Keratinocyte (primary cell): ENCODE measurements at regions not wholly inside any gene's neighbourhood (a gene's known extent, or its start where the extent isn't known, plus 50 kb on each side); places are given as distances from the start of the nearest gene placed in this dataset.
A peak's percentile ranks its signal among the peaks of the same experiment; 100 is the strongest.

Source experiments
- DNase-seq: peaks from one replicate; pipeline ENCODE4 v3.0.0-alpha.2; 2011; ENCODE audit warnings: low read depth, missing footprints, low spot score
- FAIRE-seq: peaks from 2 replicates; lab custom pipeline; 2011; peaks lifted over from hg19 to GRCh38; lab: Jason Lieb, UNC
- H2AFZ ChIP-seq: 2 replicates; pipeline ENCODE4 v1.6.0; 2012; ENCODE audit warnings: low read length, control low read depth, inconsistent platforms; ENCODE audit not compliant: control insufficient read depth
- H3K27ac ChIP-seq: 2 replicates; pipeline ENCODE4 v1.5.1; 2011; ENCODE audit warnings: low read length; ENCODE audit not compliant: control insufficient read depth, insufficient read depth
- H3K27me3 ChIP-seq: 3 replicates; pipeline ENCODE4 v1.6.0; 2011; ENCODE audit warnings: low read length; ENCODE audit not compliant: control insufficient read depth, insufficient read depth; ENCODE audit errors: extremely low read depth
- H3K36me3 ChIP-seq, 2 experiments: 2 replicates in 1 of 2; 3 replicates in 1 of 2; pipeline ENCODE4 v1.5.1; 2011; ENCODE audit warnings: low read length in 2 of 2, mild to moderate bottlenecking in 1 of 2; ENCODE audit not compliant: control insufficient read depth in 2 of 2, insufficient read depth in 2 of 2; ENCODE audit errors: extremely low read depth in 1 of 2
- H3K4me1 ChIP-seq: 3 replicates; pipeline ENCODE4 v1.5.1; 2011; ENCODE audit warnings: low read length; ENCODE audit not compliant: control insufficient read depth, insufficient read depth; ENCODE audit errors: extremely low read depth
- H3K4me2 ChIP-seq: 3 replicates; pipeline ENCODE4 v1.6.0; 2011; ENCODE audit warnings: low read depth, low read length; ENCODE audit not compliant: control insufficient read depth, insufficient read depth; ENCODE audit errors: extremely low read depth
- H3K4me3 ChIP-seq, 3 experiments: fragments of 200-600 bp in 1 of 3; sonication (generic) in 1 of 3; 2 replicates in 2 of 3; 3 replicates in 1 of 3; pipeline ENCODE4 v1.5.1; 2011 to 2016; ENCODE audit warnings: low read length in 3 of 3, mild to moderate bottlenecking in 3 of 3, control low read depth in 2 of 3, inconsistent platforms in 1 of 3, low read depth in 1 of 3, mixed read lengths in 1 of 3, mixed run types in 1 of 3, moderate library complexity in 1 of 3; ENCODE audit not compliant: control insufficient read depth in 2 of 3, insufficient read depth in 2 of 3; ENCODE audit errors: extremely low read depth in 1 of 3
- H3K79me2 ChIP-seq: 2 replicates; pipeline ENCODE4 v1.6.0; 2012; ENCODE audit warnings: low read length; ENCODE audit not compliant: control insufficient read depth, insufficient read depth
- H3K9ac ChIP-seq: 3 replicates; pipeline ENCODE4 v1.6.0; 2011; ENCODE audit warnings: low read length; ENCODE audit not compliant: control insufficient read depth, insufficient read depth; ENCODE audit errors: extremely low read depth
- H3K9me1 ChIP-seq: 3 replicates; pipeline ENCODE4 v1.6.0; 2011; ENCODE audit warnings: low read length; ENCODE audit not compliant: control insufficient read depth, insufficient read depth; ENCODE audit errors: extremely low read depth
- H3K9me3 ChIP-seq: 2 replicates; pipeline ENCODE4 v1.5.1; 2012; ENCODE audit warnings: low read depth, low read length; ENCODE audit not compliant: control insufficient read depth
- H4K20me1 ChIP-seq: 3 replicates; pipeline ENCODE4 v1.6.0; 2011; ENCODE audit warnings: low read length; ENCODE audit not compliant: control insufficient read depth, insufficient read depth; ENCODE audit errors: extremely low read depth
- EZH2 ChIP-seq: IDR thresholded peaks from one replicate; pipeline ENCODE4 v1.6.1; 2012; ENCODE audit warnings: inconsistent platforms, mild to moderate bottlenecking, low read length, moderate library complexity
- dilution Hi-C: fragments of 300-500 bp; cut with MboI; formaldehyde crosslinking; loops from one replicate; pipeline ENCODE4 v1.7.0; 2020; ENCODE audit warnings: low sequenced_read_pairs; ENCODE audit not compliant: extremely low pct_ligation_motif_present
- TF ChIP-seq, protein P1 (sequence below), 3 experiments: IDR thresholded peaks in 1 of 3; conservative IDR thresholded peaks in 1 of 3; optimal IDR thresholded peaks in 1 of 3; 2 replicates in 2 of 3; 3 replicates in 1 of 3; pipeline versions ENCODE3 to v1.5.1; 2011; ENCODE audit warnings: low read length in 3 of 3, mild to moderate bottlenecking in 3 of 3, moderate library complexity in 2 of 3, control low read depth in 1 of 3, inconsistent platforms in 1 of 3; ENCODE audit not compliant: insufficient read depth in 2 of 3; ENCODE audit errors: extremely low read depth in 1 of 3

DNA sequence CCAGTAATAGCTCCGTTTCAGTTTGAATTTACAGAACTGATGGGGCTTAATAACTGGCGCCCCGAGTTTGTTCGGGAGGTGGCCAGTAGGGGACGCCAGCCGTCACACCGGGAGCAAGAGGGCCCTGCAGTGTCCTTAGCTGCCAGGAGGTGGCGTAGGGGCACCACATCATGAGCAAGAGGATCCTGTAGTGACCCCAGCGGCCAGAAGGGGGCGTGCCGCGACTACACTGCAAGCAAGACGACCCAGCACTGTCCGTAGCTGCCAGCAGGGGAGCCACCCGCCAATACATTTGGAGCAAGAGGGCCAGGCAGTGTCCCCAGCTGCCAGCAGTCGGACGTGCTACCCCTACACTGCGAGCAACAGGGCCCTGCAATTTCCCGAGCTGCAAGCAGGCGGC, 663.7 kb upstream of the B3GAT1 start:
- H4K20me1 ChIP-seq = no peaks in the 10 kb centered on the region
- no peak for TF ChIP-seq EZH2
- TF ChIP-seq, protein P1, sequence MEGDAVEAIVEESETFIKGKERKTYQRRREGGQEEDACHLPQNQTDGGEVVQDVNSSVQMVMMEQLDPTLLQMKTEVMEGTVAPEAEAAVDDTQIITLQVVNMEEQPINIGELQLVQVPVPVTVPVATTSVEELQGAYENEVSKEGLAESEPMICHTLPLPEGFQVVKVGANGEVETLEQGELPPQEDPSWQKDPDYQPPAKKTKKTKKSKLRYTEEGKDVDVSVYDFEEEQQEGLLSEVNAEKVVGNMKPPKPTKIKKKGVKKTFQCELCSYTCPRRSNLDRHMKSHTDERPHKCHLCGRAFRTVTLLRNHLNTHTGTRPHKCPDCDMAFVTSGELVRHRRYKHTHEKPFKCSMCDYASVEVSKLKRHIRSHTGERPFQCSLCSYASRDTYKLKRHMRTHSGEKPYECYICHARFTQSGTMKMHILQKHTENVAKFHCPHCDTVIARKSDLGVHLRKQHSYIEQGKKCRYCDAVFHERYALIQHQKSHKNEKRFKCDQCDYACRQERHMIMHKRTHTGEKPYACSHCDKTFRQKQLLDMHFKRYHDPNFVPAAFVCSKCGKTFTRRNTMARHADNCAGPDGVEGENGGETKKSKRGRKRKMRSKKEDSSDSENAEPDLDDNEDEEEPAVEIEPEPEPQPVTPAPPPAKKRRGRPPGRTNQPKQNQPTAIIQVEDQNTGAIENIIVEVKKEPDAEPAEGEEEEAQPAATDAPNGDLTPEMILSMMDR (optimal IDR thresholded peaks at IDR 0.05 in 1 of 3, IDR thresholded peaks at IDR 0.05 in 1 of 3, conservative IDR thresholded peaks at IDR 0.05 in 1 of 3; ENCODE audit: extremely low read depth in 1 of 3, insufficient read depth in 2 of 3, low read length in 3 of 3) = peak; percentile 44 to 76 (median 62)
- no peak overlapping the region for H3K4me3 ChIP-seq
- peak; percentile 5 for DNase-seq
- dilution Hi-C loops = no loop called here
- no peaks in the 10 kb centered on the region for H3K79me2 ChIP-seq
- H3K4me2 ChIP-seq = no peak overlapping the region
- H3K9me1 ChIP-seq = no peaks in the 10 kb centered on the region
- peaks cover 2% of the 10 kb centered on the region for H3K9me3 ChIP-seq
- no peak overlapping the region for H3K27ac ChIP-seq
- H2AFZ ChIP-seq = no peak overlapping the region
- no peaks in the 10 kb centered on the region for H3K27me3 ChIP-seq
- no peak for FAIRE-seq
- no peaks in the 10 kb centered on the region for H3K36me3 ChIP-seq
- no peak overlapping the region for H3K9ac ChIP-seq
- H3K4me1 ChIP-seq = no peaks in the 10 kb centered on the region

DNA sequence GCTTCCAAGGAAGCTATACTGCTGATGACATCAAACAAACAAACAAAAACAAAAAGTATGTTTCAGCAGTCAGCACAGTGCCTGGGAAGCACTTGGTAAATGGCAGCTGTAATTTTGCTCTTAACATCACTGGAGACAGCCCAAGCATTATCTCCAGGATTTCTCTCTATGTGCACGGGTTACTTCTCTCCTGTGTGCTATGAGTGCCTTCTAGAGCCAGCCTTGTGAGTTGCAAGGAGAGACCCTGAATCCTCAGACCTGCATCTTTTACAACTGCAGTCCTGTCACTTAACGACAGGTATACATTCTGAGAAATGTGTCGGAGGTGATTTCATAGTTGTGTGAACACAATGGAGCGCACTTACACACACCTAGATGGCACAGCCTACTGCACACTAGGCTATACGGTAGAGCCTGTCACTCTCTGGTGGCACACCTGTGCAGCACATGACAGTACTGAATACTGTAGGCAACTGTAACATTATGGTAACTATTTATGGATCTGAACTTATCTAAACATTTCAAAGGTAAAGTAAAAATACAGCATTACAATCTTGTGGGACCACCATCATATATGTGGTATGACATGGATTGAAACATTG, 662.5 kb upstream of the B3GAT1 start:
- H3K4me2 ChIP-seq = no peak overlapping the region
- dilution Hi-C loops = no loop called here
- FAIRE-seq (no peak), DNase-seq (no peak)
- no peaks in the 10 kb centered on the region for H3K27me3 ChIP-seq
- H3K4me1 ChIP-seq = no peaks in the 10 kb centered on the region
- no peak overlapping the region for H3K27ac ChIP-seq
- no peaks in the 10 kb centered on the region for H4K20me1 ChIP-seq
- H3K36me3 ChIP-seq = no peaks in the 10 kb centered on the region
- H3K4me3 ChIP-seq = no peak overlapping the region
- no peaks in the 10 kb centered on the region for H3K9me1 ChIP-seq
- no peak overlapping the region for H3K9ac ChIP-seq
- H3K79me2 ChIP-seq = no peaks in the 10 kb centered on the region
- peaks cover 2% of the 10 kb centered on the region for H3K9me3 ChIP-seq
- TF ChIP-seq EZH2 = no peak
- TF ChIP-seq, protein P1 (optimal IDR thresholded peaks at IDR 0.05 in 1 of 3, IDR thresholded peaks at IDR 0.05 in 1 of 3, conservative IDR thresholded peaks at IDR 0.05 in 1 of 3; ENCODE audit: extremely low read depth in 1 of 3, insufficient read depth in 2 of 3, low read length in 3 of 3) = peak in 1 of 3 experiments; percentile 12
- H2AFZ ChIP-seq = no peak overlapping the region
